ENCODE measurements at regions not wholly inside any gene's neighbourhood (a gene's known extent, or its start where the extent isn't known, plus 50 kb on each side); places are given as distances from the start of the nearest gene placed in this dataset.

- H3K23ac ChIP-seq (ENCODE audit: low read depth, low read length): no peak overlapping the region
- H3K14ac ChIP-seq (replicated peaks; ENCODE audit: low read depth, low read length): no peak overlapping the region
- peak overlapping the region; percentile 30 for H2BK20ac ChIP-seq (ENCODE audit: low read depth, low read length)
- H3K56ac ChIP-seq (ENCODE audit: extremely low read depth, insufficient read depth, low read length): no peak overlapping the region
- intact Hi-C loops (cut with micrococcal nuclease) (loop anchor here (10.0 kb wide), 1 partner anchor 112 kb away; no protein-coding TSS in a partner anchor), dilution Hi-C loops (cut with HindIII; ENCODE audit: low sequenced_read_pairs, unreplicated experiment) (no loop called here), in situ Hi-C loops (cut with MboI; ENCODE audit: low sequenced_read_pairs) (no loop called here)
- TF ChIP-seq CTCF (conservative IDR thresholded peaks at IDR 0.05; ENCODE audit: low read depth, low read length) (no peak), CEBPB (IDR thresholded peaks at IDR 0.05; ENCODE audit: low read depth, low read length) (no peak), FOS (IDR thresholded peaks at IDR 0.05; ENCODE audit: low read depth, low read length) (no peak), RFX5 (IDR thresholded peaks at IDR 0.05; ENCODE audit: low read depth, low read length) (no peak), SMC3 (IDR thresholded peaks at IDR 0.05; ENCODE audit: low read depth, low read length) (no peak), RCOR1 (IDR thresholded peaks at IDR 0.05; ENCODE audit: insufficient replicate concordance, low read length) (no peak), BHLHE40 (IDR thresholded peaks at IDR 0.05; ENCODE audit: low read depth, low read length) (no peak), ELK1 (IDR thresholded peaks at IDR 0.05; ENCODE audit: borderline replicate concordance, low read depth, low read length) (no peak), MAZ (IDR thresholded peaks at IDR 0.05; ENCODE audit: borderline replicate concordance, low read depth, low read length) (no peak), NFE2L2 (IDR thresholded peaks at IDR 0.05; ENCODE audit: low read depth, low read length) (no peak), USF2 (IDR thresholded peaks at IDR 0.05; ENCODE audit: low read depth, low read length) (no peak), MAFK (IDR thresholded peaks at IDR 0.05; ENCODE audit: low read depth, low read length) (no peak), POLR2A (IDR thresholded peaks at IDR 0.05; ENCODE audit: low read depth, low read length) (no peak), RAD21 (IDR thresholded peaks at IDR 0.05; ENCODE audit: low read length) (no peak), CHD1 (IDR thresholded peaks at IDR 0.05; ENCODE audit: low read depth, low read length) (no peak)
- ATAC-seq (ENCODE audit: low read depth) (no peak), DNase-seq (no peak)
- H3K4ac ChIP-seq (ENCODE audit: low read depth, low read length): 0 out of 2 replicates have a peak overlapping the region, but pooled peaks have one; percentile 61
- no peaks in the 10 kb centered on the region for H3K36me3 ChIP-seq (ENCODE audit: control insufficient read depth, insufficient read depth, low read length)
- ChIA-PET POLR2A (ENCODE audit: unreplicated experiment) (no interaction called here), CTCF (no interaction called here)
- H3K9ac ChIP-seq (ENCODE audit: low read depth, low read length): no peak overlapping the region
- H2BK5ac ChIP-seq (ENCODE audit: low read depth, low read length, poor library complexity, severe bottlenecking): no peak overlapping the region
- H4K5ac ChIP-seq (ENCODE audit: low read depth, low read length): no peak overlapping the region
- peaks cover 25% of the 10 kb centered on the region for H3K4me1 ChIP-seq (ENCODE audit: control insufficient read depth, insufficient read depth, low read length)
- BruUV-seq (replicated peaks): no TSS peak
- H3K4me3 ChIP-seq (ENCODE audit: insufficient read depth, low read depth, low read length): no peak overlapping the region
- no peak overlapping the region; the same call in 1 of the 2 replicates for H2BK120ac ChIP-seq (ENCODE audit: low read depth, low read length)
- H3K9me1 ChIP-seq (ENCODE audit: insufficient read depth, low read length): peaks cover 2% of the 10 kb centered on the region; the same call in 1 of the 2 replicates
- H2AK9ac ChIP-seq (replicated peaks; ENCODE audit: low read depth, low read length, poor library complexity): peak overlapping the region; percentile 38
- H4K91ac ChIP-seq (ENCODE audit: insufficient read depth, low read depth, low read length): no peak overlapping the region
- 100% methylated on average over 2 of the region's 9 CpGs; no CpG with 5 or more reads in 1 of the 2 experiments for WGBS, 2 experiments (ENCODE audit: extremely low coverage in 2 of 2, insufficient read length in 1 of 2)
- no peak overlapping the region; the same call in 1 of the 2 replicates for H3K18ac ChIP-seq (ENCODE audit: low read depth, low read length)
- H4K8ac ChIP-seq (ENCODE audit: low read depth in 2 of 2, low read length in 2 of 2): no peak overlapping the region; a peak in 1 of 4 replicates
- no peak overlapping the region for H3K4me2 ChIP-seq (ENCODE audit: low read depth, low read length)
- H3K27ac ChIP-seq (ENCODE audit: insufficient read depth, low read length): no peak overlapping the region
- H3K79me1 ChIP-seq (ENCODE audit: low read depth in 1 of 2, low read length in 2 of 2): no peaks in the 10 kb centered on the region
- peaks cover 10% of the 10 kb centered on the region for H3K9me3 ChIP-seq (ENCODE audit: control insufficient read depth, insufficient read depth, low read length)
- H2AFZ ChIP-seq (replicated peaks; ENCODE audit: low read length, poor library complexity): peak overlapping the region; percentile 81
- no peaks in the 10 kb centered on the region for H4K20me1 ChIP-seq (ENCODE audit: insufficient read depth, low read length)
- H2BK15ac ChIP-seq (ENCODE audit: low read depth, low read length): no peak overlapping the region
- no peaks in the 10 kb centered on the region for H3K27me3 ChIP-seq (ENCODE audit: control insufficient read depth, insufficient read depth, low read length)
- no peak overlapping the region for H2AK5ac ChIP-seq (ENCODE audit: low read depth, low read length)
These were observed 85.2 kb upstream of the NCOR2 start for GRCh38 chr12:124652661-124653060.

Data from IMR-90 (cell line).